ENCODE measurements at regions not wholly inside any gene's neighbourhood (a gene's known extent, or its start where the extent isn't known, plus 50 kb on each side); places are given as distances from the start of the nearest gene placed in this dataset.
"Not testable (repeated sequence)": the region's sequence is repeated elsewhere in the genome, so short reads cannot be mapped to it uniquely, and the experiment has no call there.

- FAIRE-seq, result no peak
- H3K36me3 ChIP-seq (ENCODE audit: control insufficient read depth, insufficient read depth, low read length), result no peaks in the 10 kb centered on the region
- TF ChIP-seq CTCF (IDR thresholded peaks at IDR 0.05; ENCODE audit: insufficient read depth, low read length, severe bottlenecking), result no peak
- DNase-seq (ENCODE audit: low read depth), result no peak
- no peak overlapping the region for H3K4me3 ChIP-seq (ENCODE audit: low read depth, low read length)
- no peaks in the 10 kb centered on the region for H3K27me3 ChIP-seq (ENCODE audit: control insufficient read depth, insufficient read depth, low read length)
Observed at GRCh38 chr17:62219221-62219899, 154.3 kb upstream of the MED13 start.

GRCh38 chr17:62216847-62217246, 151.8 kb upstream of the MED13 start:
- no peaks in the 10 kb centered on the region for H3K27me3 ChIP-seq (ENCODE audit: control insufficient read depth, insufficient read depth, low read length)
- no peak overlapping the region for H3K4me3 ChIP-seq (ENCODE audit: low read depth, low read length)
- FAIRE-seq (no peak), DNase-seq (ENCODE audit: low read depth) (no peak)
- no peaks in the 10 kb centered on the region for H3K36me3 ChIP-seq (ENCODE audit: control insufficient read depth, insufficient read depth, low read length)
- no peak for TF ChIP-seq CTCF (IDR thresholded peaks at IDR 0.05; ENCODE audit: insufficient read depth, low read length, severe bottlenecking)

- not testable (repeated sequence) for H3K4me3 ChIP-seq (ENCODE audit: low read depth, low read length); H3K36me3 ChIP-seq (ENCODE audit: control insufficient read depth, insufficient read depth, low read length); H3K27me3 ChIP-seq (ENCODE audit: control insufficient read depth, insufficient read depth, low read length); FAIRE-seq; DNase-seq (ENCODE audit: low read depth)
Observed at GRCh38 chr17:62215891-62216290, 150.8 kb upstream of the MED13 start.

- Histone ChIP-seq H3K36me3 (ENCODE audit: control insufficient read depth, insufficient read depth, low read length) (no peaks in the 10 kb centered on the region), H3K27me3 (ENCODE audit: control insufficient read depth, insufficient read depth, low read length) (no peaks in the 10 kb centered on the region), H3K4me3 (ENCODE audit: low read depth, low read length) (no peak overlapping the region)
- no peak for TF ChIP-seq CTCF (IDR thresholded peaks at IDR 0.05; ENCODE audit: insufficient read depth, low read length, severe bottlenecking)
- DNase-seq (ENCODE audit: low read depth) (no peak), FAIRE-seq (no peak)
Observed at GRCh38 chr17:62206550-62206949, 141.5 kb upstream of the MED13 start.

- H3K36me3 ChIP-seq (ENCODE audit: control insufficient read depth, insufficient read depth, low read length); FAIRE-seq; DNase-seq (ENCODE audit: low read depth); H3K27me3 ChIP-seq (ENCODE audit: control insufficient read depth, insufficient read depth, low read length); H3K4me3 ChIP-seq (ENCODE audit: low read depth, low read length): not testable (repeated sequence)
Observed at GRCh38 chr17:62197156-62197555, 132.1 kb upstream of the MED13 start.

GRCh38 chr17:62196587-62196986, 131.5 kb upstream of the MED13 start:
- not testable (repeated sequence) for H3K27me3 ChIP-seq (ENCODE audit: control insufficient read depth, insufficient read depth, low read length); H3K4me3 ChIP-seq (ENCODE audit: low read depth, low read length); FAIRE-seq; DNase-seq (ENCODE audit: low read depth); H3K36me3 ChIP-seq (ENCODE audit: control insufficient read depth, insufficient read depth, low read length)

GRCh38 chr17:62194401-62194800, 129.3 kb upstream of the MED13 start:
- FAIRE-seq (no peak), DNase-seq (ENCODE audit: low read depth) (no peak)
- TF ChIP-seq CTCF (IDR thresholded peaks at IDR 0.05; ENCODE audit: insufficient read depth, low read length, severe bottlenecking), result no peak
- no peaks in the 10 kb centered on the region for H3K27me3 ChIP-seq (ENCODE audit: control insufficient read depth, insufficient read depth, low read length)
- no peak overlapping the region for H3K4me3 ChIP-seq (ENCODE audit: low read depth, low read length)
- no peaks in the 10 kb centered on the region for H3K36me3 ChIP-seq (ENCODE audit: control insufficient read depth, insufficient read depth, low read length)
